ENCODE measurements at regions not wholly inside any gene's neighbourhood (a gene's known extent, or its start where the extent isn't known, plus 50 kb on each side); places are given as distances from the start of the nearest gene placed in this dataset.

- no peak for DNase-seq
- no peak for TF ChIP-seq CTCF (IDR thresholded peaks at IDR 0.05)
- intact Hi-C loops (cut with DNase I): no loop called here
Measured at GRCh38 chr4:67133162-67133561, 412.1 kb downstream of the CENPC start.

GRCh38 chr4:67131224-67131623 is 414.1 kb downstream of the CENPC start:
- H3K4me3 ChIP-seq: no peak overlapping the region
- no peak for DNase-seq
- peak in 4 of 8 donors; percentile 62 to 86 (median 68) for ATAC-seq
- peaks cover 0 to 4% (median 0%) of the 10 kb centered on the region in 11 donors for H3K9me3 ChIP-seq
- intact Hi-C loops (cut with DNase I): no loop called here
- H3K27me3 ChIP-seq: no peaks in the 10 kb centered on the region
- no peak for TF ChIP-seq CTCF (IDR thresholded peaks at IDR 0.05)
- peak overlapping the region in 3 of 10 donors; percentile 34 to 59 (median 59) for H3K27ac ChIP-seq
- H3K36me3 ChIP-seq: no peaks in the 10 kb centered on the region
- no peaks in the 10 kb centered on the region for H3K4me1 ChIP-seq

More at GRCh38 chr4:67133162-67133561, 412.1 kb downstream of the CENPC start:
- Histone ChIP-seq H3K4me1 (no peaks in the 10 kb centered on the region), H3K4me3 (no peak overlapping the region), H3K9me3 (peaks cover 0 to 4% (median 0%) of the 10 kb centered on the region in 11 donors), H3K36me3 (no peaks in the 10 kb centered on the region), H3K27ac (no peak overlapping the region), H3K27me3 (no peaks in the 10 kb centered on the region)
- WGBS, 2 donors: 85 to 91% methylated on average over 2 of the region's 2 CpGs
- ATAC-seq: no peak

- ATAC-seq (no peak), DNase-seq (no peak)
- WGBS, 2 donors: 52 to 63% methylated on average over 1 of the region's 1 CpG
- no peaks in the 10 kb centered on the region for H3K36me3 ChIP-seq
- no peak for TF ChIP-seq CTCF (IDR thresholded peaks at IDR 0.05)
- peak overlapping the region in 3 of 10 donors; percentile 34 to 59 (median 44) for H3K27ac ChIP-seq
- intact Hi-C loops (cut with DNase I): no loop called here
- no peak overlapping the region for H3K4me3 ChIP-seq
- H3K27me3 ChIP-seq: no peaks in the 10 kb centered on the region
- no peaks in the 10 kb centered on the region for H3K4me1 ChIP-seq
- peaks cover 0 to 4% (median 0%) of the 10 kb centered on the region in 11 donors for H3K9me3 ChIP-seq
Measured at GRCh38 chr4:67130411-67130810, 414.9 kb downstream of the CENPC start.

- no peak for ATAC-seq
- WGBS, 2 donors: 88 to 94% methylated on average over 4 of the region's 4 CpGs
Measured at GRCh38 chr4:67126570-67126969, 418.7 kb downstream of the CENPC start.

More at GRCh38 chr4:67126570-67126969, 418.7 kb downstream of the CENPC start:
- H3K27me3 ChIP-seq: no peaks in the 10 kb centered on the region
- TF ChIP-seq CTCF (IDR thresholded peaks at IDR 0.05): no peak
- DNase-seq: no peak
- intact Hi-C loops (cut with DNase I): no loop called here
- H3K9me3 ChIP-seq: peaks cover 0 to 4% (median 0%) of the 10 kb centered on the region in 11 donors
- H3K4me1 ChIP-seq: no peaks in the 10 kb centered on the region
- H3K27ac ChIP-seq: no peak overlapping the region
- H3K4me3 ChIP-seq: no peak overlapping the region
- H3K36me3 ChIP-seq: no peaks in the 10 kb centered on the region

Data from heart right ventricle (tissue), 16 donors.